ENCODE measurements at regions not wholly inside any gene's neighbourhood (a gene's known extent, or its start where the extent isn't known, plus 50 kb on each side); places are given as distances from the start of the nearest gene placed in this dataset.

DNA sequence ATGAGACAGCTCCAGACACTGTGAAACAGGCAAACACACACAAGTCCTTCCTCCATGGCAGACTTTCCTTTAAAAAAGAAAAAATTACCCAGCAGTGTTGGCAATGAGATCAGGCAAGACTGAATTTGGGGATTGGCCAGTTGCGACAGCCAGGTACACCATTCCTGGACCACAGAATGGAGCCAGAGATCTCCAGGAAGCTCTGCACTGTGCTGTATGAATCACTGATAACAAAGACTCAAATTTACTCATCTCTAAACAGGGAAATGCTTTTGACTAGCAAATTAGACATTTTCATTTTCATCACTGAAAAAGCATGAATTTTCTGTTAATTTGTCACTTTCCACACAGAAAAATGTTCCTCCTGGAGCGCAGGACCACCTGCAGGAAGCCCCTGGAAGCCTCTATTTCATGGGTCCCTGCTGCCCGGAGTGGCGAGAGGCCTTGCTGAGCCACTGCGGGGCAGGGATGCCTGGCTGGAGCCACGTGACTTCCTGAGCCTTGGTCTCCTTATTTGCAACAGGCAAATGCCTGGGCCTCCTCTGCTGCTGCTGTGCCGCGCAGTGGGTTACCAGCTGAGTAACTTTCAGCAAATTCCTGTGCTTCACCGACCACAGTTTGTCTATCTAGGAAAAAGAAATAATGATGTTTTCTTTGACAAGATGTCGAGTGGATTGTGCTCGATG is 185.9 kb upstream of the ZNF618 start:
- Histone ChIP-seq H3K36me3 (ENCODE audit: control insufficient read depth, insufficient read depth, low read length) (no peaks in the 10 kb centered on the region), H3K4me3 (ENCODE audit: low read depth, low read length) (no peak overlapping the region), H3K27me3 (ENCODE audit: control insufficient read depth, insufficient read depth, low read length) (peaks cover 23% of the 10 kb centered on the region)
- TF ChIP-seq, protein P1, sequence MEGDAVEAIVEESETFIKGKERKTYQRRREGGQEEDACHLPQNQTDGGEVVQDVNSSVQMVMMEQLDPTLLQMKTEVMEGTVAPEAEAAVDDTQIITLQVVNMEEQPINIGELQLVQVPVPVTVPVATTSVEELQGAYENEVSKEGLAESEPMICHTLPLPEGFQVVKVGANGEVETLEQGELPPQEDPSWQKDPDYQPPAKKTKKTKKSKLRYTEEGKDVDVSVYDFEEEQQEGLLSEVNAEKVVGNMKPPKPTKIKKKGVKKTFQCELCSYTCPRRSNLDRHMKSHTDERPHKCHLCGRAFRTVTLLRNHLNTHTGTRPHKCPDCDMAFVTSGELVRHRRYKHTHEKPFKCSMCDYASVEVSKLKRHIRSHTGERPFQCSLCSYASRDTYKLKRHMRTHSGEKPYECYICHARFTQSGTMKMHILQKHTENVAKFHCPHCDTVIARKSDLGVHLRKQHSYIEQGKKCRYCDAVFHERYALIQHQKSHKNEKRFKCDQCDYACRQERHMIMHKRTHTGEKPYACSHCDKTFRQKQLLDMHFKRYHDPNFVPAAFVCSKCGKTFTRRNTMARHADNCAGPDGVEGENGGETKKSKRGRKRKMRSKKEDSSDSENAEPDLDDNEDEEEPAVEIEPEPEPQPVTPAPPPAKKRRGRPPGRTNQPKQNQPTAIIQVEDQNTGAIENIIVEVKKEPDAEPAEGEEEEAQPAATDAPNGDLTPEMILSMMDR (IDR thresholded peaks at IDR 0.05; ENCODE audit: insufficient read depth, low read length, poor library complexity, severe bottlenecking) = no peak
- no peak for DNase-seq (ENCODE audit: low read depth)

DNA sequence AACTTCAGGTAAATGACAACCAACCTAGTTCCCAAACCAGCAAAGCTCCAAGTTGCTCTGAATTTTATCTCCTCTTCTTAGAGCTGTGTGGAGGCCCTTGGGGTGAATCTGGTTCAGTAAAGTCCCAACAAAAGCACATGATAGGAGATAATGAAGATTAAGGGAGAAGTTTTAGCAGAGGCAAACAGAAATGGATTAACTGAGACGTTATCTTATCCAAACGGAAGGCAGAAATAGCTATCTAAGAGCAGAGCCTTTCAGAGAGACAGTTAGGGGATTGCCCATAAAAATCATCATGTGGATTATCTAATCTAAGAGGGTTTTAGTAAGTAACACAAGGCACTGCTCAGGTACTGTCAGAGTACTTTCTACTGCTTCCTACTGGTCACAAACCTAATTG is 183.9 kb upstream of the ZNF618 start:
- Histone ChIP-seq H3K27me3 (ENCODE audit: control insufficient read depth, insufficient read depth, low read length) (peaks cover 16% of the 10 kb centered on the region), H3K36me3 (ENCODE audit: control insufficient read depth, insufficient read depth, low read length) (no peaks in the 10 kb centered on the region), H3K4me3 (ENCODE audit: low read depth, low read length) (no peak overlapping the region)
- DNase-seq (ENCODE audit: low read depth) = no peak
- TF ChIP-seq, protein P1 (IDR thresholded peaks at IDR 0.05; ENCODE audit: insufficient read depth, low read length, poor library complexity, severe bottlenecking) = no peak

DNA sequence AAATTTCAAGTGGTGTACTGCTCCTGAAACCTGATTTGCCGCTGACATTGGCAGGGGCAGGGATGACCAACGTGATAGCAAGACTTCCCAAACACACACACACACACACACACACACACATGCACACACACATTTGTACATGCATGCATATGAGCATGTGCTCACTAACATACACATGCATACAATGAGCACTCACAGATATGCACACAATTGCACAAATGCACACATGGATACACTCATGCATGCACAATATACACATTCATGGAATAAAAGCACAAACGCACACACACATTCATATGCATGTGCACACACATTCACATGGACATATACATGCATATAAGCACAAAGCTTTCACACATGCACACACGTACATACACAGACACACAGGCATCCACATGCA is 181.2 kb upstream of the ZNF618 start:
- H3K36me3 ChIP-seq (ENCODE audit: control insufficient read depth, insufficient read depth, low read length) = no peaks in the 10 kb centered on the region

DNA sequence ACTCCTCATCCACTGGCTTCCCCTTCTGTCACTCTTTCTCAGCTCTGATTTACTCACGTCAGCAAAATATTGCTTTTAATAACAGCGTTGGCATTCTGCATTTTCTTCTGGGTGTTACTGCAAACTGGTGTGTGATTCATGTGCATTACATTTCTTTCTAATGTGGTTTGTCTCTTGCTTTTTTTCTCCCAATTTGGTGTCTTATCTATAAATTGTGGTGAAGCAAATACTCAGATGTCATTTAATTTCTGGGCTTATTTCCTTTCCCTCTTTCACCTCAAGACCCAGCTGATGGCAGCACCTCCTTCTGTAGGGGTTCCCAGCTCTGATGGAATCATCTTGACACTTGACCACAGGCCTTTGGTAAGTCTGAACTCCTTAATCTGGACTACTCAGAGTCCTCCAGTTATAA is 180.7 kb upstream of the ZNF618 start:
- no peak overlapping the region for H3K4me3 ChIP-seq (ENCODE audit: low read depth, low read length)
- TF ChIP-seq, protein P1 (IDR thresholded peaks at IDR 0.05; ENCODE audit: insufficient read depth, low read length, poor library complexity, severe bottlenecking) = no peak
- no peak for DNase-seq (ENCODE audit: low read depth)
- H3K36me3 ChIP-seq (ENCODE audit: control insufficient read depth, insufficient read depth, low read length) = no peaks in the 10 kb centered on the region
- no peaks in the 10 kb centered on the region for H3K27me3 ChIP-seq (ENCODE audit: control insufficient read depth, insufficient read depth, low read length)

More for the DNA sequence above, 181.2 kb upstream of the ZNF618 start:
- DNase-seq (ENCODE audit: low read depth) = no peak
- no peaks in the 10 kb centered on the region for H3K27me3 ChIP-seq (ENCODE audit: control insufficient read depth, insufficient read depth, low read length)
- TF ChIP-seq, protein P1 (IDR thresholded peaks at IDR 0.05; ENCODE audit: insufficient read depth, low read length, poor library complexity, severe bottlenecking) = no peak
- H3K4me3 ChIP-seq (ENCODE audit: low read depth, low read length) = no peak overlapping the region

DNA sequence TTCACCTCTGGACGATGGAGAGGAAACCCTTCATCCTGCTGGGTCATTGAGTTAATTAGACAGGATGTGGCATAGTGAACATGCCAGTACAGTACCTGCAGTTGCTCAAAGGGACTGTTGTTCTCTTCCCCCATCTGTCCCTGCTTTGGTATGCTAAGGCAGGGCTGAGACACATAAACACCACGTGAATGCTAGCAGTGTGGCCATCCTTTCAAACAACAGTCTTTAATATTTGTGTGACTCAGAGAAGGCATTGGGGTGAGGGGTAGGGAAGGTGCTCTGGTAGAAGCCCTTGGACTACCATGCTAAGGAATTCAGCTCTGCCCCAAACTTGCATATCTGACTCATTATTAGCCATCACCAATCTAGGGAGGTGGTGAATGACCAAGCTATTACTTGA is 180.2 kb upstream of the ZNF618 start:
- no peaks in the 10 kb centered on the region for H3K27me3 ChIP-seq (ENCODE audit: control insufficient read depth, insufficient read depth, low read length)
- H3K36me3 ChIP-seq (ENCODE audit: control insufficient read depth, insufficient read depth, low read length) = no peaks in the 10 kb centered on the region
- DNase-seq (ENCODE audit: low read depth) = no peak
- H3K4me3 ChIP-seq (ENCODE audit: low read depth, low read length) = no peak overlapping the region
- TF ChIP-seq, protein P1 (IDR thresholded peaks at IDR 0.05; ENCODE audit: insufficient read depth, low read length, poor library complexity, severe bottlenecking) = no peak
